VCaP (cell line): ENCODE measurements at regions not wholly inside any gene's neighbourhood (a gene's known extent, or its start where the extent isn't known, plus 50 kb on each side); places are given as distances from the start of the nearest gene placed in this dataset.

ENCODE experiments used
- H3K27ac ChIP-seq: fragments of 450-650 bp; 2 replicates; pipeline ENCODE4 v1.5.1; 2017
- CTCF ChIP-seq: fragments of 450-650 bp; conservative IDR thresholded peaks from 2 replicates; pipeline ENCODE4 v1.5.1; 2017; ENCODE audit warnings: mild to moderate bottlenecking, moderate library complexity

- TF ChIP-seq CTCF = no peak
- H3K27ac ChIP-seq = no peak overlapping the region
Observed at GRCh38 chr10:44070282-44070681, 314.6 kb downstream of the CXCL12 start.

GRCh38 chr10:44069573-44069972 is 315.3 kb downstream of the CXCL12 start:
- TF ChIP-seq CTCF = no peak
- H3K27ac ChIP-seq = no peak overlapping the region

GRCh38 chr10:44068716-44069482 is 316.0 kb downstream of the CXCL12 start:
- no peak overlapping the region for H3K27ac ChIP-seq
- TF ChIP-seq CTCF = no peak

GRCh38 chr10:44067432-44067831 is 317.5 kb downstream of the CXCL12 start:
- no peak for TF ChIP-seq CTCF
- no peak overlapping the region for H3K27ac ChIP-seq

GRCh38 chr10:44066527-44067255 is 318.2 kb downstream of the CXCL12 start:
- no peak for TF ChIP-seq CTCF
- H3K27ac ChIP-seq = no peak overlapping the region

GRCh38 chr10:44065788-44066526 is 318.9 kb downstream of the CXCL12 start:
- no peak overlapping the region for H3K27ac ChIP-seq
- no peak for TF ChIP-seq CTCF
